IMR-90 (cell line): ENCODE measurements at regions not wholly inside any gene's neighbourhood (a gene's known extent, or its start where the extent isn't known, plus 50 kb on each side); places are given as distances from the start of the nearest gene placed in this dataset.

Experiments
- ATAC-seq: fragments of 200-7000 bp; cut with Tn5 transposase; 2 replicates; pipeline ENCODE4 v1.9.1; 2020; ENCODE audit warnings: low read depth, mild to moderate bottlenecking, moderate library complexity
- BruUV-seq: library from RNA; stranded (reverse); fragments of 400-500 nt; replicated peaks from 2 replicates; lab custom pipeline; 2021; lab: Mats Ljungman, UMichigan
- CTCF ChIA-PET: fragments of 300-600 bp; formaldehyde crosslinking; extraction: SDS; loops from one replicate; lab custom pipeline; 2021; ENCODE audit warnings: antibody characterized with exemption; lab: Yijun Ruan, JAX
- POLR2A ChIA-PET: fragments of 300-600 bp; sonication (Branson Sonifier 250); formaldehyde crosslinking; loops from one replicate; lab custom pipeline; 2022; ENCODE audit warnings: antibody characterized with exemption; ENCODE audit not compliant: unreplicated experiment; lab: Charles Lee
- DNase-seq: peaks from one replicate; pipeline ENCODE4 v3.0.0; 2013
- H2AFZ ChIP-seq: replicated peaks from 2 replicates; pipeline ENCODE3; 2013; ENCODE audit warnings: low read length, mild to moderate bottlenecking; ENCODE audit not compliant: poor library complexity
- H2AK5ac ChIP-seq: 2 replicates; pipeline ENCODE4 v1.6.1; 2013; ENCODE audit warnings: low read depth, low read length, inconsistent platforms
- H2AK9ac ChIP-seq: replicated peaks from 2 replicates; pipeline ENCODE3; 2013; ENCODE audit warnings: mild to moderate bottlenecking, low read depth, low read length, moderate library complexity; ENCODE audit not compliant: poor library complexity
- H2BK120ac ChIP-seq: 2 replicates; pipeline ENCODE4 v1.6.1; 2013; ENCODE audit warnings: low read depth, low read length, inconsistent platforms
- H2BK15ac ChIP-seq: 3 replicates; pipeline ENCODE4 v1.6.1; 2013; ENCODE audit warnings: low read depth, low read length, inconsistent platforms
- H2BK20ac ChIP-seq: 2 replicates; pipeline ENCODE4 v1.6.1; 2013; ENCODE audit warnings: low read depth, mild to moderate bottlenecking, inconsistent platforms, low read length, moderate library complexity
- H2BK5ac ChIP-seq: 2 replicates; pipeline ENCODE4 v1.6.1; 2013; ENCODE audit warnings: mild to moderate bottlenecking, low read depth, low read length, inconsistent platforms; ENCODE audit not compliant: poor library complexity, severe bottlenecking
- H3K14ac ChIP-seq: replicated peaks from 2 replicates; pipeline ENCODE4 v1.6.1; 2013; ENCODE audit warnings: low read depth, low read length, inconsistent platforms
- H3K18ac ChIP-seq: 2 replicates; pipeline ENCODE4 v1.6.1; 2013; ENCODE audit warnings: low read depth, low read length, control low read depth
- H3K23ac ChIP-seq: 2 replicates; pipeline ENCODE4 v1.6.1; 2013; ENCODE audit warnings: low read depth, low read length, inconsistent platforms
- H3K27ac ChIP-seq: 2 replicates; pipeline ENCODE4 v1.5.1; 2013; ENCODE audit warnings: mild to moderate bottlenecking, control low read depth, low read length; ENCODE audit not compliant: insufficient read depth
- H3K27me3 ChIP-seq: 2 replicates; pipeline ENCODE4 v1.6.1; 2013; ENCODE audit warnings: low read length; ENCODE audit not compliant: control insufficient read depth, insufficient read depth
- H3K36me3 ChIP-seq: 2 replicates; pipeline ENCODE4 v1.6.1; 2013; ENCODE audit warnings: low read length, mixed read lengths; ENCODE audit not compliant: control insufficient read depth, insufficient read depth
- H3K4ac ChIP-seq: 2 replicates; pipeline ENCODE4 v1.6.1; 2013; ENCODE audit warnings: low read depth, low read length, inconsistent platforms
- H3K4me1 ChIP-seq: 2 replicates; pipeline ENCODE4 v1.6.1; 2013; ENCODE audit warnings: low read length, mixed read lengths; ENCODE audit not compliant: control insufficient read depth, insufficient read depth
- H3K4me2 ChIP-seq: 2 replicates; pipeline ENCODE4 v1.6.1; 2013; ENCODE audit warnings: low read depth, mild to moderate bottlenecking, control low read depth, low read length, moderate library complexity
- H3K4me3 ChIP-seq: 2 replicates; pipeline ENCODE4 v1.5.1; 2013; ENCODE audit warnings: low read depth, mild to moderate bottlenecking, control low read depth, low read length, moderate library complexity; ENCODE audit not compliant: insufficient read depth
- H3K56ac ChIP-seq: 2 replicates; pipeline ENCODE4 v1.6.1; 2013; ENCODE audit warnings: low read length, inconsistent platforms; ENCODE audit not compliant: insufficient read depth; ENCODE audit errors: extremely low read depth
- H3K79me1 ChIP-seq, 2 experiments: 2 replicates each; pipeline ENCODE4 v1.6.1; 2013; ENCODE audit warnings: low read length in 2 of 2, inconsistent platforms in 1 of 2, low read depth in 1 of 2
- H3K9ac ChIP-seq: 2 replicates; pipeline ENCODE4 v1.6.1; 2013; ENCODE audit warnings: low read depth, low read length, control low read depth
- H3K9me1 ChIP-seq: 2 replicates; pipeline ENCODE4 v1.6.1; 2013; ENCODE audit warnings: low read length, inconsistent platforms; ENCODE audit not compliant: insufficient read depth
- H3K9me3 ChIP-seq: 2 replicates; pipeline ENCODE4 v1.6.1; 2013; ENCODE audit warnings: low read length; ENCODE audit not compliant: control insufficient read depth, insufficient read depth
- H4K20me1 ChIP-seq: 2 replicates; pipeline ENCODE4 v1.6.1; 2013; ENCODE audit warnings: low read length, inconsistent platforms; ENCODE audit not compliant: insufficient read depth
- H4K5ac ChIP-seq: 2 replicates; pipeline ENCODE4 v1.6.1; 2013; ENCODE audit warnings: mild to moderate bottlenecking, low read depth, low read length, control low read depth
- H4K8ac ChIP-seq, 2 experiments: 2 replicates each; pipeline ENCODE4 v1.6.1; 2013; ENCODE audit warnings: low read depth in 2 of 2, low read length in 2 of 2, control low read depth in 1 of 2, inconsistent platforms in 1 of 2
- H4K91ac ChIP-seq: 2 replicates; pipeline ENCODE4 v1.6.1; 2013; ENCODE audit warnings: low read depth, low read length, inconsistent platforms; ENCODE audit not compliant: insufficient read depth
- CEBPB ChIP-seq: IDR thresholded peaks from 2 replicates; pipeline ENCODE4 v1.6.1; 2012; ENCODE audit warnings: low read depth, low read length, improper control_type of control experiment
- MAFK ChIP-seq: IDR thresholded peaks from 2 replicates; pipeline ENCODE4 v1.6.1; 2012; ENCODE audit warnings: low read depth, low read length, improper control_type of control experiment
- WGBS, 2 experiments: methylation state at CpG; one replicate each; pipeline versions ENCODE4 v1.1.5 to v1.1.7; 2013; ENCODE audit warnings: missing lambda C conversion rate in 2 of 2; ENCODE audit not compliant: insufficient read length in 1 of 2; ENCODE audit errors: extremely low coverage in 2 of 2; 5-methylcytosine and 5-hydroxymethylcytosine counted together
- dilution Hi-C: fragments of 300-500 bp; cut with HindIII; formaldehyde crosslinking; loops from one replicate; pipeline ENCODE4 v1.14.3; 2018; ENCODE audit warnings: low sequenced_read_pairs; ENCODE audit not compliant: unreplicated experiment
- in situ Hi-C: fragments of 300-500 bp; cut with MboI; formaldehyde crosslinking; loops from 3 replicates; pipeline ENCODE4 v1.14.3; 2019; ENCODE audit warnings: low sequenced_read_pairs, inconsistent platforms, mixed read lengths
- intact Hi-C: fragments of 100-400 bp; cut with micrococcal nuclease; formaldehyde crosslinking; loops from 2 replicates; pipeline ENCODE4 v1.10.0; 2022

DNA sequence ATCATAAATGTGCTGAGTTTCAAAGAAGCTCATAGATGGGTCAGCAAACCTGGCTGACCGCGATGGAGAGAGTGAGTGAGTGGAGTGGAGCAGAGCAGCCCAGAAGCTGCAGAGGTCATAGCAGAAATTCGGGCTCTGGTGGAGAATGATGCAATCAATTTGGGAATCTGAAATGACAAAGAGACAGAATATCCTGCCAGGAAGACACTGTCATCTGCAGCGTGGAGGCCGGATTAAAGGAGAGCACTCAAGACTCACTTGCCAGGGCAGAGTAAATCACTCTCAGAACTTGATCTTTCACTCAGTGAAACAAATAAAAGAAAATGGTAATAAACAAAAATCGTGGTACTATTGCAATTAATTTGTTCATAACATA, 109.6 kb upstream of the RREB1 start:
- CTCF ChIA-PET = no interaction called here

More for the DNA sequence above, 109.6 kb upstream of the RREB1 start:
- Histone ChIP-seq H2BK5ac (no peak overlapping the region), H4K5ac (no peak overlapping the region), H2AFZ (no peak overlapping the region), H2BK15ac (no peak overlapping the region), H3K27ac (no peak overlapping the region), H2BK120ac (no peak overlapping the region), H3K56ac (no peak overlapping the region), H2BK20ac (no peak overlapping the region), H3K4ac (no peak overlapping the region), H3K23ac (no peak overlapping the region), H4K8ac (no peak overlapping the region), H4K20me1 (no peaks in the 10 kb centered on the region), H3K18ac (no peak overlapping the region), H3K9me1 (no peaks in the 10 kb centered on the region), H3K14ac (no peak overlapping the region), H3K79me1 (no peaks in the 10 kb centered on the region), H3K27me3 (peaks cover 4% of the 10 kb centered on the region; the same call in 1 of the 2 replicates), H3K4me1 (no peaks in the 10 kb centered on the region), H3K4me2 (no peak overlapping the region), H3K9ac (no peak overlapping the region), H2AK9ac (no peak overlapping the region), H2AK5ac (no peak overlapping the region), H3K4me3 (no peak overlapping the region), H3K9me3 (no peaks in the 10 kb centered on the region; the same call in 1 of the 2 replicates), H4K91ac (no peak overlapping the region), H3K36me3 (no peaks in the 10 kb centered on the region)
- intact Hi-C loops = no loop called here
- WGBS, 2 experiments = no CpG with 5 or more reads among the region's 6 CpGs
- BruUV-seq = no TSS peak
- in situ Hi-C loops = no loop called here
- DNase-seq = no peak
- dilution Hi-C loops = no loop called here
- ATAC-seq = no peak
- TF ChIP-seq MAFK (no peak), CEBPB (peak; percentile 64)
- POLR2A ChIA-PET = no interaction called here
